ENCODE measurements at regions not wholly inside any gene's neighbourhood (a gene's known extent, or its start where the extent isn't known, plus 50 kb on each side); places are given as distances from the start of the nearest gene placed in this dataset.
A peak's percentile ranks its signal among the peaks of the same experiment; 100 is the strongest.
"Not testable (repeated sequence)": the region's sequence is repeated elsewhere in the genome, so short reads cannot be mapped to it uniquely, and the experiment has no call there.

DNA sequence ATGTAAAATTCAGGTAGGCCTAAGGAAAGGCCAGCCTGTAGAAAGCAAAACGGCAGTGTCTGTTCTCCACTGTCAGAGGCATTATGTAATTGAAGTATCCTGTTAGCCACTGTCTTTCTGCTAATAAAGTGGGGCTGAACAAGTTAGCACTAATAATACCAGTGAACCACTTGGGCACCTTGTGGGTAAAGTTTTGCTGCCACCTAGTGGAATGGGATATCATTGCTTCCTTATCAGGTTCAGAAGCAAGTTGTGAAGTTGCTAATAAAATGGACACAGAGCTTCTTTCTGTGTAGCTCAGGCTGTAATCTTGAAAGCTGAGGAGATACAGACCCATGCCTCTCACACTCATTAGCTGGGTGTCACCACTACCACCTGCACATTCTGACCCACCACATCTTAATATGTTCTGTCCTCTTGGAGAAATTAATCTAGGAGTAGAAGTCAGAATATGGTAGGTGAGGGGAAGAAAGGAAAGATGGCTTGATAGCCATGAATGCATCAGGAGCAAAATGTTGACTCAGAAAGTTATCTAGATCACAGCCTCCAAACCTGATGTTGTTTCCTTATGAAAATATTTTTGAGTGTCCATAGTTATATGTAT is 175.1 kb downstream of the SEPTIN7 start:
- DNase-seq: peak; percentile 31

DNA sequence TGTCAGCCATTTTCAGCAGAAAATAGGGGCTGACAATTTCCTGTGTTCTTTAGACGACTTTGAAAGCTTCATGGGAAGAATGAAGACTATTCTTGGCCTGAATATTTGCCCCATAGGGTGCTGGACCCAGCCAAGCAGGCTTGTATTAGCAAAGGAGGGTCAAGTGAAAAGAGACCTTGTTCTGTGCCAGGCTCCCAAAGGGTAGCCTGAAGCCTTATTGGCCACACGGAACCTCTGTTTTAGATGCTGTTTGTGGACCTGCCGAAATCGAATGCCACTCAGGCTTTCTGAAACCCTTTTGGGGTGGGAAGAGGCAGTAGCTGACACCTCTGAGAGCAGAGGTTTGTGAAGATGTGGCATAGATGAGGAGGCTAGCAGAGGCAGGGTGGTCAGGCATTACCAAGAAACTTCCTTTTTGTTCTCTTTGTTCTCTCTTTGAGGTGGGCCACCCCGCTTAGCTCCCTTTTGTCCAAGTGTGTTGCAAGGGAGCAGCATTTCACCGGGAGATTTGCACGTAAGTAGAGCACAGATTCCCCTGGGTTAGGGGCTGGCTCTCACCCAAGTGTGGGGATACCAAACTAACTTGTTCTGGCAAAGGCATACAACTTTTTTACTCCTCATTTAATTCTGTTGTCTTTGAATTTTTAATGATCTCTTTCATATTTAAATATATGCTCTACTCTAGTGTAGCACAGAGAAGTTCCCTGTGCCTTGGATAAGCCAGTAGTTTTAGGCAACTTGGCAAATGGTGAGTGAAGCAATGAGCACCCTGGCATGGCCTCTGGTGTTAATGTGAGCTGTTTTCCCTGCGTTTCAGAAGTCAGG is 174.0 kb upstream of the EEPD1 start:
- not testable (repeated sequence) for DNase-seq

DNA sequence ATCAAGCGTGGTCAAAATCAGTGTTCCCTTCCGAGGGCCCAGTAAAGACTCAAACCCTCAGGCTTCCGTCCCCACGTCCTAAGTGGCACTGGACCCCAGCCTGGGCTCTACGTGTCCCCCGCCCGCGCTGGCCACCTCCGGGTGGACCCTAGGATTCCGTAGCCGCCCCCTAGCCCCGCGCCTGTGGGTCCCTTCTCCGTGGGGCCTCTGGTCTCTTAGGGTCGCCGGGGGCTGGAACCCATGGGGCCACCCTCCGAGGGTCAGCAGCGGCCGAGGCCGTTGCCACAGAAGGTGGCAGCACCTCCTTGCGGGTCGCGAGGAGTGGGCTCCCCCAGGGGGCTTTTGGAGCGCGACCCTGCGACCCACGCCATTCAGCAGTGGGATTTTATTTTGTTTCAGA is 170.5 kb upstream of the EEPD1 start:
- no peak for DNase-seq

DNA sequence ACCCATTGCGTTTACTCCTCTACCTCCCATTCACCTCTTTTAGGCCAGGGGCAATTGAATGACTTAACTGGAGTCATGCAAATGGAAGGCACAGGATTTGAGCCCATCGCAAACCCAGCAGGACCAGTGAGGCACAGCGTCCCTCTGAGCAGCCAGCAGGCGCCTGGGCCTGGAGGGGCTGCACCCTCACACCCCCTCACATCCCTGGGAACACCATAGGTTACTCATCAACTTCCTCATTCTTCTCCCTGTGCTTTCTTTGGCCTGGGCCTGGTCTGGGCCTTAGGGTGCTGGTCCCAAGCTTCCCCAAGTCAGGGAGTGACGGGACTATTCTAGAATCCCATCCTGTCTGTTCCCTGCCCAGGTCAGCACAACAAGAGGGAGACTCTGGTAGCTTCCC is 169.4 kb upstream of the EEPD1 start:
- DNase-seq: no peak

DNA sequence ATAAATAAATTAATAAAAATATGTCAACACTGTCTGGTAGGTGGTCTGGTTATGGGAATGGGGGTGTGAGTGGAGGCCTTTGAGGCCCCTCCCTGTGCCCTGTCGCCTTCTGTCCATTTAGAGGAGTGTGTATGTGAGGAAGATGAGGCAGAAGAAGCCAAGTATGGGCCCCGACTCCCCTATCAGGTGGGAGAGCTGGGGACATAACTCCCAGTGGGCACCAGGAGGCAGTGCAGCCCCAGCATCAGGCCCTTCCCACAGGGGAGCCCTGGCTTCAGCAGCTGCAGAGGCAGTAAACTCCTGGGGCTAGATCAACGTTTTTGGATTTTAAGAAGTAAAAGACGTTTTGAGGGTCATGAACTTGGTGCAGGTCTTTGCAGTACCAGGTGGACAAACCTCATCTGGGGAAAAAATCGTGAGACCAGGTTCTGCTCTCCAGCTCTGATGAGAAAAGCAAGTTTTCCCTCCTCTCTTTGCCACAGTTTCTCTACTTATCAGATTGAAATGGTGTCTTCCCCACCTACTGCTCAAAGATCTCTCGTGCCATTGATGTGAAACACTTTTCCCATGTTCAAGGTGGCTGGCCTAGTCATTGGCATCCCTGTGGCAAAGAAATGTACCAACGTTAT is 167.8 kb upstream of the EEPD1 start:
- peak; percentile 76 for DNase-seq

DNA sequence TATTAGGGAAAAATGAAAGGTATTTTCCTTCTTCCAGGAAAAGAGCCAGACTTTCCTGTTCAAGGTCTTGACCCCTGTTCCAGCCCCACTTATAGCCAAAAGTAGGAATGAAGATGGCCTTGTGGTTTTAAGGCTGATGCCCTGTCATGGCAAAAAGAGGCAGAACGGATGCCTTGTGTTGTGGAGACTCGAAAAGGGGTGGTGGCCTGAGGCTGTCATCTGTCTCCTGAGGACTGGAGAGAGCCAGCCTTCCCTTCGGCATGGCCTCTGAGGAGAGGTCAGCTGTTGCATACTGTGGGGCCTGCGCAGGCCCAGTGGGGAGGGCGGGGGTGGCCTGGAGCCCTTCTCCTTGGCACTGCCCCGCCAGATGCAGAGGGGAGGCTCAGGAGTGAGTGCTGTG is 166.0 kb upstream of the EEPD1 start:
- no peak for DNase-seq

DNA sequence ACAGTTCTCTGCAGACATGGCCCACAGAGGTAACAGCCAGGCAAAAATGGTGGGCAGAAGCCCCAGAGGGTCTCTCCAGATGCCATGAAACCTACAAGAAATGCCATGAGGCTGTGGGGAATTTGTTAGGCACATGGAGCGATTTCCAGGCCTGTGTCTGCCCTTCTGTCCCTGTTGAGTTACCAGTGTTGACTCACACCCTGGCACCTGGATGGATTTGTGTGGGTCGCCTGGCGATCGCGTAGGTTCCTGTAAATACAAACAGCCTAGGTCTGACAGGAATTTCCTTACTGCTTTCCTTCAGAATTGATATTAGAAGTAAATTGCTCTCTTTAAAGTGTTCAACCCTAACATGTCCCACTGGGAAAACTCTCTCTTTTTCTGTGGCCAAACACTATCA is 164.9 kb upstream of the EEPD1 start:
- DNase-seq: no peak

DNA sequence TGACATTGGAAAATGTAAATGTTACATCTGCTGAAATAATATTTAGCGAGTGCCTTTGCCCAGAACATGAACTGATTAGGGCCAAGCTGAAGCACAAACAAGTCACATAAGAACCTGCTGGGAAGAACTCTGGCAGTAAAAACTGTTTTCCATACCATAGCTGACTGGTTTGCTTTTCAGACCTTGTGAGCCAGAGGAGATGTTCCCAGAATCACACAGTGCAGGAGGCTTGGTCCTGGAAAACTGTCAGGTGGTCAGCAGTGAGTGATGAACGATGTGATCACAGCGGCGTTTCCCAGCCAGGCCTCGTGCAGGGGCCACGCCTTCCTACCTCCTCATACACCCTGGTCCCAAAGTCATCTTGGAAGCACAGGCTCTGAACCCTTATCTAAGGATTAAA is 164.2 kb upstream of the EEPD1 start:
- DNase-seq: no peak

DNA sequence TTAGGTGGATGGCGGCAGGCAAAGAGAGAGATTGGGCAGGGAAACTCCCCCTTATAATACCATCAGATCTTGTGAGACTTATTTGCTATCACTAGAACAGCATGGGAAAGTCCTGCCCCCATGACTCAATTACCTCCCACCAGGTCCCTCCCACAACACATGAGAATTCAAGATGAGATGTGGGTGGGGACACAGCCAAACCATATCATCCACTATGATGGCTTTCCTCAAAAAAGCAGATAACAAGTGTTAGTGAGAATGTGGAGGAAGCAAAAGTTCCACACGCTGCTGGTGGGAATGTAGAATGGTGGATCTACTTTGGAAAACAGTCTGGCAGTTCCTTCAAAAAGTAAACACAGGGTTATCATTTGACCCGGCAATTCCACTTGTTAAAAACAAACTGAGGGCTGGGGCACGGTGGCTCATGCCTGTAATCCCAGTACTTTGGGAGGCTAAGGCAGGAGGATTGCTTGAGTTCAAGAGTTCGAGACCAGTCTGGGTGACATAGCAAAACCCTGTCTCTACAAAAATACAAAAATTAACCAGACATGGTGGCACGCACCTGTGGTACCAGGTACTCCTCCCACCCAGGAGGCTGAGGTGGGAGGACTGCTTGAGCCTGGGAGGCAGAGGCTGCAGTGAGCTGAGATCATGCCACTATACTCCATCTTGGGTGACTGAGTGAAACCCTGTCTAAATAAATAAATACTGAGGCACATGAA is 161.4 kb upstream of the EEPD1 start:
- no peak for DNase-seq

DNA sequence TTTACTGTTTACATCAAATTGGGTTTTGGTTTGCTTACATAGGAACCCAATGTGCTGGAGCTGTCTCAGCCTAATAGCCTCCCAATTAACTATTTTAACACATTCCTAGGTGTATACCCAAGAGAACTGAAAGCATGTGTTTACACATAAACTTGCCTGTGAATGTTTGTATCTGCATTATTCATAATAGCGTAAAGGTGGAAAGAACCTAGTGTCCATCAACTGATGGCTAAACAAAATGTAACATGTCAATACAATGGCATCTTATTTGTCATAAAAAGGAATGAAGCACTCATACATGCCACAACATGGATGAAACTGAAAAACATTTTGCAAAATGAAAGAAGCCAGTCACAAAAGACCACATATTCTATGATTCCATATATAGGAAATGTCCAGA is 160.6 kb upstream of the EEPD1 start:
- DNase-seq: no peak

DNA sequence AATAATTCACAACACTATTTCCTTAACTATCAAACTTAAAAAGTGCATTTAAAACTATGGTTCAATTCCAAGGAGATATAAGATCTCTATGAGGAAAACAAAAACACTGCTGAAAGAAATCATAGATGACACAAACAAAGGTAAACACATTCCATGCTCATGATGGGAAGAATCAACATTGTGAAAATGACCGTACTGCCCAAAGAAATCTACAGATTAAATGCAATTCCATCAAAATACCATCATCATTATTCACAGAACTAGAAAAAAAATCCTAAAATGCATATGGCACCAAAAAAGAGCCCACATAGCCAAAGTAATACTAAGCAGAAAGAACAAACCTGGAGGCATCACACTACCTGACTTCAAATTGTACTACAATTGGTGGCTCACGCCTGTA is 159.9 kb upstream of the EEPD1 start:
- no peak for DNase-seq

DNA sequence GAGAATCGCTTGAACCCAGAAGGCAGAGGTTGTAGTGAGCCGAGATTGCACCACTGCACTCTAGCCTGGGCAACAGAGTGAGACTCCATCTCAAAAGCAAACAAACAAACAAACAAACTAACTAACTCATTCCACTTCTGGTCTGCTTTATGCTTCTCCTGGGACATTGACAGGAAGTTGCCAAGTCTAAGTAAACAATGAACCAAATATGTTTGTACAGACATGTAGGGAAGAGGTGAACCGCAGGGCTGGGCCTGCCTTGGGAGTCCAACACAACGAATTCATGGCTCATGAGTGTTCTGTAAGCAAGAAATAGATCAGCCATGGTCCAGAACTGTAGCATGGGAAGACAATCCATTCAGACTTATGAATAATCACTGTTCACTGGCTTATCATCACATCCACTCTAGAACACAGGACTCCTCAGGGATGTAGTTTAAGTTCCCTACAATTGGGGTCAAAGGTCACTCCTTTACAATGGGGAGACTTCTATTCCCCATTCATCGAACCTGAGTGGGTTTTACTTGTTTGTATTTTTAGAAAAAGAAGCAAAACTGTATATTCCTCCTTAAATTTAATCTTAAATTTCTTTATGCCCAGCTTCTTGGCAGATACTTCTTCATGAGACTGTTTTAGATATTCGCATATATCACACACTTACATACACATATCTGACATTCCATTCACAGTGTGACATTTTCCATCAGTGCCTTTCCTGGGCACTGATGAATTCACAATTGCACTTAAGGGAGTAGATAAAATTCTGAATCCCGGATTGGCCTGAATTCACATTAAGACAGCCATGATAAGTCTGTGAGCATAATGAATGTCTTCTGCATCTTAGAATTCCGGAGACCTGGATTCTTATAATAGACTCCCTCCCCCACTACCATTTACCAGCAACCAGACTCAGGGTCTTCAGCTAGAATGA is 159.1 kb upstream of the EEPD1 start:
- DNase-seq: no peak

DNA sequence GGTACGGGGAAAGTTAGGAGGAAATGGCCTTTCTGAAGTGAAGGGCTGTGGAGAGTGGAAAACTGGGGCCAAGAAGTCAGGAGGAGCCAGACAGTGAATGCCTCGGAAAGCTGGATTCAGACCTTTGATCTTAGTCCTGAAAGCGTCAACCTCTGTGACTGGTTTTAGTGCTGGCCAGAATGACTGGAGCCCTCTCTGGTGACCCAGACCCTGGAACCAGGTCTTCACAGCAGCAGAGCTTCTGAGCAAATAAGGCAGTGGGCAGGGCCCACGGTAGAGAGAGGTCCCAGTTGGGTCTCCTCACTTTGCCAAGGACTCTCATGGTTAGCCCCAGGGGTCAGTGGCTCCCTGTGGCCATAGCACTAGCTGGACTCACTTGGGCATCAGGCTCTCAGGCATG is 157.7 kb upstream of the EEPD1 start:
- no peak for DNase-seq

DNA sequence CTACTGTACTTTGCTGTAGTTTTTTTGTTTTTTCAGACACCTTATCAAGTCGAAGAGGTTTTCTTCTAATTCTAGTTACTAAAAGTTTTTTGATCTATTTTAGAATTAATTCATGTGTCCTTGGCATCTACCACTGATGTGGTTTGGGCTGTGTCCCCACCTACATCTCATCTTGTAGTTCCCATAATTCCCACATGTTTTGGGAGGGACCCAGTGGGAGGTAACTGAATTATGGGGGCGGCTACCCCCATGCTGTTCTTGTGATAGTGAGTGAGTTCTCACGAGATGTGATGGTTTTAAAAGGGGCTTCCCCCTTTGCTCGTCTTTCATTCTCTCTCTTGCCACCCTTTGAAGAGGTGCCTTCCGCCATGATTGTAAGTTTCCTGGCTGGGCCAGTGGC is 154.6 kb upstream of the EEPD1 start:
- DNase-seq: no peak

DNA sequence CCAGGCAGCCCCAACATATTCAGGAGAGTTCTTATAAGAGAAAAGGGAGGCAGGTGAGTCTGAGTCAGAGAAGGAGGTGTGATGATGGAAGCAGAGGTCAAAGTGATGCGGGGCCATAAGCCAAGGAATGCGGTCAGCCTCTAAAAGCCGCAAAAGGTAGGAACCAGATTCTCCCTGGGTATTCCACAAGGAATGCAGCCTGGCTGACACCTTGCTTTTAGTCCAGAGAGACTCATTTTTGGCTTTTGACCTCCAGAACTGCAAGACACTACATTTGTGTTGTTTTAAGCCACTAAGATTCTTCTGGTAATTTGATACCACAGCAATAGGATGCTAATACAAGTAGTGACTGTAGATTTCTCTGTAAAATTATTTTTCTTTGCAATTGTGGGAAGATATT is 151.5 kb upstream of the EEPD1 start:
- DNase-seq: no peak

DNA sequence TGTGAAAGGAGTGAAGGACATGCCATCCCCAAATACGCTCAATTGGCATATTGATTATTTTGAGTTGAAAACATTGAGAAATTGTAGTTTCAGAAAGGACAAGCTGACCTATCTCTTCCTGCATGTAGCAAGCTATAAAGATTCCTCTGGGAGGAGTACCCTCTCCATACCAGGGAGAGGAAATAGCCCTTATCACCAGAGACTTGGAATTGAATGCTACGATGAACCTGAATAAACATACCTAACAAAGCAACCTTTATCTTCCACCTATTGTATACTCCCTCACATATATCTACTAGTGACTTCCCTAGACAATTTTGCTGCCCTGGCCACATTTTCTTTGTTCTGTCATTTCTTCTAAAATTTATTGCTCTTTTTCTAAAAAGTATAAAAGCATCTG is 150.2 kb upstream of the EEPD1 start:
- no peak for DNase-seq

DNA sequence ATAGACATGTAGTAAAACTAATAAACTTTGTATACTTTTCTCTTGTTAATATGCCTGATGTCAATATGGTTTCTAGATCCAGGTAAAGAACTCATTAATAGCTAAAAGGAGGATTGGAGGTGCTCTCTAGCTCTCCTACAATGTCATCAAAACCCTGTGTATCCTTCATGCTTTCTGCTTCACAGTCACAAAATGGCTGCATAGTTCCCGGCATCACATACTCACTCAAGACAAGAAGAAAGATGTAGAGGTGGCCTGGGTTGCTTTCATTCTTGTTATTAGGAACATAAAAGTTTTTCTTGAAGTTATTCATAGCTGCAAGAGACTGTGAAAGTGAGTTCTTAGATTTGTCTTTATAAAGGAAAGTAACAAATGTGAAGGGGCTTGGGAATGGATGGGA is 149.7 kb upstream of the EEPD1 start:
- no peak for DNase-seq

DNA sequence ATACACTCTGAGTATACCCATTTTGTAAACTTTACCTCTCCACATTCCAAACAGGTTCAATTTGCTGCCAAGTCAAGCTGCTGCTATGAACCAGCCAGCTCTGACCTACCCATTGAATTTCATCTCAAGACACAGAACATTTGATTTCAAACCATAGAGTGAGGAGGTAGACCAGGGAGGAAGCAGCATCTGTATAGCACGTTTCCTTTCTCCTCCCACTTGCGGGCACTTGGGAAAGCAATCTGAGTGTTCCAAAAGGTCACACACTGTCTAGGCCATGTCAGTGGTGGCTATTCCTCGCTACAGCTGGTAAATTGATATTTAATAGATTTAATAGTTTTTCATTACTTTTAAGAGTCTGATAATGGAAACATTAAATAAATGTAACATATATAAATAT is 147.8 kb upstream of the EEPD1 start:
- DNase-seq: no peak

DNA sequence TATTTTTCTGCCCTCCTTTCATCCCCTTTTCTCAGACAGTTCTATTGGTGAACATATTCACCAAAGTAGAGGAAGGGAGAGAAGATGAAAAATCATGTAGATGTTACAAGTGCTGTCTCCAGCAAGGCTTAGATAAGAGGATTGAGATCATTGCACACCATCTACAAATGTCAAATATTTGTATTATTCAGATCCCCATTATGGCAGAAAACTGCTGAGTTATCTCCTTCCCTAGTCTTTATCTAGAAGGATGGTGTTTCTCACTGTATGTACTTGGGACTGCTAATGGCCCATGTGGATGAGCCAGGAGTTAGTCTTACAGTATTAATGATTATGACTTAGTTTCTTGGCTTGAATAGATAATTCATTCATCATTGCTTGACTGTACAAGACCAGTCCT is 147.2 kb upstream of the EEPD1 start:
- no peak for DNase-seq

DNA sequence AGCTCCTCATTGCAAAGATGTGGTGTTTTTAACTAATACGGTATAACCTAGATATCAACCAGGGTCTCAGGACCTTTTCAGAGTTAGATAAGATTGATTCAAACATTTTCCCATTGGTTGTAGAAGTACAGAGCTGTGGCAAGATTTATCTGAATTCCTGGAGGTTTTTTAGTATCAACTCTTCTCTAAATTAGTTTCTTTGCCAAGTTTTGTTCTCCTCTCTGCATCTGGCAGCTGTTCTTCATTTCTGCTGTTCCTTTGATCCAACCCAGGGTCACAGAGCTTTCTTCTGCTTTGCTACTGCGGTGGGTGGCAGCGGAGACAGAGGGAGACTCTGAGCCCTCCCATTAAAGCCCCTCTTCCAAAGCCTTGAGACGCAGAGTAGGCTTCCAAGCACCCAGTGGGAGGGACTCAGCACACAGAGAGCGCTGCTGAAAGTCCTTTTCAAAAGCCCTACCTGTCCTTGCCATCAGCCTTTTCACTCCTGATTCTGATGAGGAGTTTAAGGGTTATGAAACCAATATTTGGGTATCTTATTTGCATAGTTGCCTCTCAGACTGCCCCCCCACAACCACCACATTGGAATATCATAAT is 146.3 kb upstream of the EEPD1 start:
- no peak for DNase-seq

DNA sequence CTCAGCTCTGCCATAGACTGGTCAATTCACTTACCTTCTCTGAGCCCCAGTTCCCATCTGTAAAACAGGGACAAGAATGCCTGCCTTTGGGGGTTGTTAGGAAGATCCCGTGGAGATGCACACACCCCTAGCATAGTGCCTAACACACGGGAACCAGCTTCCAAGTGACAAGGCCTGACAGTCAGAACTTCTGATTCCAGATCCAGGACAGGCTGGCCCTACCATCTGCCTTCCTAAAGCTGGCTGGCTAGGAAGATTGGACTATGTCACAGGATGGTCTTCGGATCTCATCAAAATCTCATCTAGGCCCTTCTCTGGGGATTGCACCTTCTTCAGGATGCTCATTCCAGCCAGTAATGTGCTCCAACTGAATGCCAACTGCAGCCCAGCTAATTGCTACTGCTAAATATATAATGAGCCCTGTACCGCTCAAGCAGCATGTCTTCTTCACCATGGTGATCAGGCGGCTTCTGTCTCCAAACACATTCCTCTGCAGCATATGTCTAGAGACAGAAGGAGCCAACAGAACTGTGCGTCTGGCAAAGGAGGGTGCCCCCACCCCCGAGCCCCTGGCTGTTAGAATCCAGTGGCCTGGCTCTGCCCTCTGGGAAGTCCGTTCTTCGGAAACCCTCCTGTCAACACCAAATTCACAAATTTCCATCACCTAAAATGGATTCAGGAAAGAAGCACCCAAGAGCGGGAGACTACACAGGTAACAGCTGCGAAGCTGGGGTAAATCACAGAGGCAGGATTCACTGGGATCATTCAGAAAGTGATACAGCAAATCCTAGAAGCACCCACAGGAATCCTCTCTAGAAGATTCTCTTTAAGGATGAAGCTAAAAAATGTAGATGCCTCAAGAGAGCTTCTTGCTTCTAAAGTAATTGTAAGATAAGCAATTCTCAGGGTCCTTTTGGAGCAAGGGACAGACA is 142.1 kb upstream of the EEPD1 start:
- DNase-seq: no peak
